Activated CD4-positive, alpha-beta T cell treated with anti-CD3 and anti-CD28 coated beads for 36 hours (primary cell): ENCODE measurements at regions not wholly inside any gene's neighbourhood (a gene's known extent, or its start where the extent isn't known, plus 50 kb on each side); places are given as distances from the start of the nearest gene placed in this dataset.

Source experiments
- ATAC-seq: fragments of 200-7000 bp; cut with Tn5 transposase; one replicate; pipeline ENCODE4 v1.10.0; 2021; ENCODE audit warnings: mild to moderate bottlenecking, moderate library complexity
- CTCF ChIA-PET: fragments of 350-600 bp; sonication (Branson Sonifier 250); formaldehyde crosslinking; loops from one replicate; lab custom pipeline; 2021; ENCODE audit warnings: antibody characterized with exemption; lab: Charles Lee
- POLR2A ChIA-PET: fragments of 350-600 bp; sonication (Branson Sonifier 250); formaldehyde crosslinking; loops from one replicate; lab custom pipeline; 2021; ENCODE audit warnings: antibody characterized with exemption, inconsistent platforms; lab: Charles Lee
- DNase-seq: peaks from one replicate; pipeline ENCODE4 v3.0.0-alpha.2; 2020
- H3K27ac Mint-ChIP-seq: one replicate; pipeline ENCODE4 v1.8.0; 2021; ENCODE audit warnings: mixed read lengths
- H3K27me3 Mint-ChIP-seq: one replicate; pipeline ENCODE4 v1.8.0; 2021; ENCODE audit warnings: mixed read lengths
- H3K36me3 Mint-ChIP-seq: one replicate; pipeline ENCODE4 v1.8.0; 2021; ENCODE audit warnings: low read depth, mixed read lengths
- H3K4me1 Mint-ChIP-seq: one replicate; pipeline ENCODE4 v1.8.0; 2021; ENCODE audit warnings: mixed read lengths
- H3K4me3 Mint-ChIP-seq: one replicate; pipeline ENCODE4 v1.8.0; 2021; ENCODE audit warnings: mild to moderate bottlenecking, moderate library complexity, mixed read lengths
- H3K9me3 Mint-ChIP-seq: one replicate; pipeline ENCODE4 v1.8.0; 2021; ENCODE audit warnings: low read depth, mixed read lengths
- intact Hi-C, 2 experiments: fragments of 100-400 bp; cut with DNase I in 1 of 2; cut with micrococcal nuclease in 1 of 2; formaldehyde crosslinking; loops; one replicate each; pipeline versions ENCODE4 v1.14.2 to v1.15.1; 2022 to 2024; cut with DNase I, micrococcal nuclease

DNA sequence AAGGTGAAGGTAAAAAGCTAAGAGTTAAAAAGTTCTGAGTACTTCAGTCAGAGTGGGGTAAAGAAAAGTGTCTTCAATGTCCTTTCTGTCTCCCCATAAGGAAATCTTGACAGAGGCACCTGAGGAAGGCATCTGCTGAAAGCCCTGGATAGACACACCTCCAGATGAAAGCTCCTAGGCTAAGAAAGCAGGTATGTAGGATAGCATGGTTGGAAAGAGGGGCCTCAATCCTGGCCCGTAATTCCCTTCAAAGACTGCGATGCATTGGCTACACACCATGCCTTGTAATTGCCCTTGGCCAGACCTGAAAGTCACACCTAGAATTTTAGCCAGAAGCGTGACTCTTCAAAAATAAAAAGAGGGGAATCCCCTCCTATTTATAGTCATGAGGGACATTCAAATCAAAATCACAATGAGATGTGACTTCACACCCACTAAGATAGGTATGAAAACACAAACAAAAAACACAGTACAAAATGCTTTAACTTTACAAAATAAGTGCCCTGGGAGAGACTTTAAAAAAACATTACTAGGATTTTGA lies 809.7 kb downstream of the IPMK start:
- no peaks in the 10 kb centered on the region for H3K4me1 Mint-ChIP-seq
- H3K36me3 Mint-ChIP-seq, result no peaks in the 10 kb centered on the region
- H3K4me3 Mint-ChIP-seq, result no peak overlapping the region
- no peaks in the 10 kb centered on the region for H3K27me3 Mint-ChIP-seq
- POLR2A ChIA-PET, result no interaction called here
- CTCF ChIA-PET, result no interaction called here
- DNase-seq (no peak), ATAC-seq (no peak)
- intact Hi-C loops, result no loop called here
- H3K9me3 Mint-ChIP-seq, result peaks cover 2% of the 10 kb centered on the region
- no peak overlapping the region for H3K27ac Mint-ChIP-seq

- Mint-ChIP-seq H3K4me1 (no peaks in the 10 kb centered on the region), H3K36me3 (no peaks in the 10 kb centered on the region), H3K4me3 (no peak overlapping the region), H3K27me3 (no peaks in the 10 kb centered on the region), H3K27ac (no peak overlapping the region), H3K9me3 (no peaks in the 10 kb centered on the region)
- CTCF ChIA-PET, result no interaction called here
- DNase-seq (no peak), ATAC-seq (no peak)
- POLR2A ChIA-PET, result no interaction called here
- intact Hi-C loops, result no loop called here
These were observed 837.3 kb downstream of the IPMK start for GRCh38 chr10:57430376-57430775.

- Mint-ChIP-seq H3K27me3 (no peaks in the 10 kb centered on the region), H3K4me1 (no peaks in the 10 kb centered on the region), H3K36me3 (no peaks in the 10 kb centered on the region), H3K4me3 (no peak overlapping the region), H3K27ac (no peak overlapping the region), H3K9me3 (peaks cover 2% of the 10 kb centered on the region)
- ChIA-PET CTCF (no interaction called here), POLR2A (no interaction called here)
- intact Hi-C loops, result no loop called here
- no peak for ATAC-seq
- DNase-seq, result no peak
These were observed 846.8 kb downstream of the IPMK start for GRCh38 chr10:57420881-57421280.

DNA sequence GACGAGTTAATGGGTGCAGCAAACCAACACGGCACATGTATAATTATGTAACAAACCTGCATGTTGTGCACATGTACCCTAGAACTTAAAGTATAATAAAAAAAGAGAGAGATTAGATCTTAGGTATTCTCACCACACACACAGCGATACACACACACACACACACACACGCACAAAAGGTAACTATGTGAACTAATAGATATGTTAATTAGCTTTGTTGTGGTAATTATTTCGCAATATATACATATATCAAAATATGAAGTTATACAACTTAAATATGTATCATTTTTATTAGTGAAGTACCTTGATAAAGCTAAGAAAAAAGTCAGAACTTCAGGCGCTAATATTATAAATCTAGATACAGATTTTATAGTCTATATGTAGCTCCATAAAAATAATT lies 849.2 kb downstream of the IPMK start:
- Mint-ChIP-seq H3K4me3 (no peak overlapping the region), H3K9me3 (peaks cover 2% of the 10 kb centered on the region), H3K4me1 (no peaks in the 10 kb centered on the region), H3K27me3 (no peaks in the 10 kb centered on the region), H3K36me3 (no peaks in the 10 kb centered on the region), H3K27ac (no peak overlapping the region)
- ChIA-PET POLR2A (no interaction called here), CTCF (no interaction called here)
- intact Hi-C loops, result no loop called here
- ATAC-seq (no peak), DNase-seq (no peak)

DNA sequence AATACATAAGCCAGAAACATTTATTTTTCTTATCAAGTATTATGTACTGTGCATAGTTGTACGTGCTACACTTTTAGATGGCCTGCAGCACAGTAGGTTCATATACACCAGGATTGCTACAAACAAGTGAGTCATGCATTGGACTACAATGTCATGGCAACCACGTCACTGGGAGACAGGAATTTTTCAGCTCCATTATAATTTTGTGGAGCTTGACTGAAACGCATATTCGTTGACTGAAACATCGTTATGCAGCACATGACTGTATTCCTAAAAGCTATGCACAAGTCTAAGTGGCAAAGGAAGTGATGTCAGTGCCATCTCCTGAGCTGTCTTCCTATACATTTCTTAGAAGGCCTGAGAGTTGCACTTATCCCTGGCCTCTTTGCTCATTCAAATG lies 871.8 kb downstream of the IPMK start:
- ChIA-PET CTCF (no interaction called here), POLR2A (no interaction called here)
- peaks cover 1% of the 10 kb centered on the region for H3K9me3 Mint-ChIP-seq
- no peaks in the 10 kb centered on the region for H3K36me3 Mint-ChIP-seq
- H3K4me3 Mint-ChIP-seq, result no peak overlapping the region
- no peak overlapping the region for H3K27ac Mint-ChIP-seq
- H3K27me3 Mint-ChIP-seq, result no peaks in the 10 kb centered on the region
- intact Hi-C loops, result no loop called here
- H3K4me1 Mint-ChIP-seq, result no peaks in the 10 kb centered on the region
- ATAC-seq, result no peak
- DNase-seq, result no peak

- Mint-ChIP-seq H3K27me3 (no peaks in the 10 kb centered on the region), H3K27ac (no peak overlapping the region), H3K4me3 (no peak overlapping the region), H3K4me1 (no peaks in the 10 kb centered on the region), H3K36me3 (no peaks in the 10 kb centered on the region), H3K9me3 (no peaks in the 10 kb centered on the region)
- ATAC-seq (no peak), DNase-seq (no peak)
- ChIA-PET POLR2A (no interaction called here), CTCF (interaction anchor here (0.7 kb wide), 1 partner anchor 106 kb away, joined by 3 read pairs; no protein-coding TSS in a partner anchor)
- intact Hi-C loops, result no loop called here
These were observed 900.3 kb downstream of the IPMK start for GRCh38 chr10:57367412-57367811.

GRCh38 chr10:57362811-57363210 lies 904.9 kb downstream of the IPMK start:
- intact Hi-C loops, result no loop called here
- DNase-seq, result no peak
- H3K27me3 Mint-ChIP-seq, result no peaks in the 10 kb centered on the region
- ChIA-PET CTCF (no interaction called here), POLR2A (no interaction called here)
- H3K4me3 Mint-ChIP-seq, result no peak overlapping the region
- no peaks in the 10 kb centered on the region for H3K4me1 Mint-ChIP-seq
- H3K36me3 Mint-ChIP-seq, result no peaks in the 10 kb centered on the region
- no peak overlapping the region for H3K27ac Mint-ChIP-seq
- ATAC-seq, result no peak
- peaks cover 1% of the 10 kb centered on the region for H3K9me3 Mint-ChIP-seq

- Mint-ChIP-seq H3K36me3 (no peaks in the 10 kb centered on the region), H3K27me3 (no peaks in the 10 kb centered on the region), H3K27ac (no peak overlapping the region), H3K4me1 (no peaks in the 10 kb centered on the region), H3K4me3 (no peak overlapping the region), H3K9me3 (peaks cover 6% of the 10 kb centered on the region)
- intact Hi-C loops, result no loop called here
- ChIA-PET CTCF (no interaction called here), POLR2A (no interaction called here)
- ATAC-seq (no peak), DNase-seq (no peak)
These were observed 914.2 kb downstream of the IPMK start for GRCh38 chr10:57353403-57354003.

DNA sequence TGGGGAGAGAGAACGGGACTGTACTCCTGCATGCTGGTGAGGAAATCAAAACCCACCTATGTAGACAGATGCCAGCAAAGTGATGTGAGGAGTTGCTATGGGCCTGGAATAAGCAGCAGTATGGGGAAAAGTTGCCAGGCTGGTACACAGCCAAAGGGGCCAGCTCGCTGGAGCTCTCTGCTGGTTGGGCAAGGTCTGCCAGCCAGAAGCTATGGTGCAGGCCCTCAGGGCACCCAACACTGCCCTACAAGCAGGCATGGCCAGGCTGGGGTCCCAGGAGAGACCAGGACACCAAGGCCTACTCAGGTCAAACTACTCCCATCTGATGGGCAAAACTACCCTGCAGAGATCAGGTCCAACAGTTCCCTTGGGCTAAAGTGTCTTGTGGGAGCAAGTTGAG lies 916.6 kb downstream of the IPMK start:
- no peak overlapping the region for H3K4me3 Mint-ChIP-seq
- CTCF ChIA-PET, result no interaction called here
- POLR2A ChIA-PET, result no interaction called here
- H3K9me3 Mint-ChIP-seq, result peaks cover 6% of the 10 kb centered on the region
- intact Hi-C loops, result no loop called here
- DNase-seq (no peak), ATAC-seq (no peak)
- no peaks in the 10 kb centered on the region for H3K4me1 Mint-ChIP-seq
- no peaks in the 10 kb centered on the region for H3K27me3 Mint-ChIP-seq
- H3K36me3 Mint-ChIP-seq, result no peaks in the 10 kb centered on the region
- H3K27ac Mint-ChIP-seq, result no peak overlapping the region

- no peak overlapping the region for H3K4me3 Mint-ChIP-seq
- no peaks in the 10 kb centered on the region for H3K36me3 Mint-ChIP-seq
- CTCF ChIA-PET, result interaction anchor here (0.8 to 1.6 kb wide), 3 partner anchors 317 to 811 kb away, joined by 3 to 7 read pairs (median 4); no protein-coding TSS in a partner anchor
- POLR2A ChIA-PET, result no interaction called here
- no peaks in the 10 kb centered on the region for H3K4me1 Mint-ChIP-seq
- ATAC-seq (no peak), DNase-seq (no peak)
- intact Hi-C loops, result no loop called here
- H3K27ac Mint-ChIP-seq, result no peak overlapping the region
- peaks cover 8% of the 10 kb centered on the region for H3K9me3 Mint-ChIP-seq
- H3K27me3 Mint-ChIP-seq, result no peaks in the 10 kb centered on the region
These were observed 926.4 kb downstream of the IPMK start for GRCh38 chr10:57341294-57341693.

DNA sequence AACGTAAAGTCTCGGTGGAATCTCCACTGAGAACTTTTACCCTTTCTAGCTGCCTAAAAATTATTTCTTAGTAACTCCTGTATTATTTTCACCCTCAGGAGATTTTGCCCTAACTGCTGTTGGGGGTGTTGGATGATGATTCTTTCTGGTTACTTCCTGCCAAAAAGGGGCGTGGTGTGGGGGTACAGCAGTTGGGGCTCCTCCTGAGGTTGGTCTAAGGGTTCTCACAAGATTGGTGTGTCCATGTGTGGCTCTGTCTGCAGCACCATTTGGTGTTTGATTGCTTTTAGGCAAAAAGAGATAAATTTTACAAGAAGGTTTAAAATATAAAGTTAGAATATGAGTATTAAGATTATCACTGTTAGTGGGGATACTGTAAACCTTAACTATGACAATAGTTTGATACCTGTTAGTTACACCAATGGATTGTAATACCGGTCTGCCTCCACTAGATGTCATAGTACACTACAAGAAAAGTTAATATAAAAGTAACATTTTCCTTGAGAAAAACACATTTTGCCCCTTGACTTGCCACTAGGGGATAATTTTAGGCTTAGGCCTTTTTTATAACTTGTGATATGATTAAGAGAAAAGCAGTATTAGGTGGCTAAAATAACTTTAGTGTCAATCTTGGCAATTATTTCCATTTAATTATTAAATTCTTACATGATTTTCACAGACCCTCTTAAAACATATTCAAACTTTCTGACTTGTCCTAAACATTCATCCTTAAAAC lies 928.7 kb downstream of the IPMK start:
- CTCF ChIA-PET, result interaction anchor here (1.3 to 1.5 kb wide), 2 partner anchors 318 to 812 kb away, joined by 5 read pairs; no protein-coding TSS in a partner anchor
- DNase-seq (no peak), ATAC-seq (no peak)
- Mint-ChIP-seq H3K4me3 (no peak overlapping the region), H3K36me3 (no peaks in the 10 kb centered on the region), H3K9me3 (peaks cover 3% of the 10 kb centered on the region), H3K27ac (no peak overlapping the region), H3K4me1 (no peaks in the 10 kb centered on the region), H3K27me3 (no peaks in the 10 kb centered on the region)
- POLR2A ChIA-PET, result no interaction called here
- intact Hi-C loops, result loop anchor here (1.0 to 10.0 kb wide), 6 partner anchors 318 to 953 kb away; no protein-coding TSS in a partner anchor

DNA sequence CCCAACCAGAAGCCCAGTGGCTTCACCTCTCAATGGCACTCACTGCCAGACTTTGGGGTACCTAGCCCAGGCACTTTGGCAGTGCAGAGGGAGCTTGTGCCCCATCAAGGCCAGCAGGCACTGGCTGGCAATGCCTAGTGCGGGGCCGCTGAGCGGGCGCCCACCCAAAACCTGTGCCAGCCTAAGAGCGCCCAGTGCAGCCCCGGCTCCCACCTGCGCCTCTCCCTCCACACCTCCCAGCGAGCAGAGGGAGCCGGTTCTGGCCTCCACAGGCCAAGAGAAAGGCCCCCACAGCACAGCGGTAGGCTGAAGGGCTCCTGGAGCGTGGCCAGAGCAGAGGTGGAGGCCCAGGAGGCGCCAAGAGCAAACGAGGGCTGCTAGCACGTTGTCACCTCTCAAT lies 930.8 kb downstream of the IPMK start:
- no peaks in the 10 kb centered on the region for H3K27me3 Mint-ChIP-seq
- POLR2A ChIA-PET, result no interaction called here
- H3K27ac Mint-ChIP-seq, result no peak overlapping the region
- no peaks in the 10 kb centered on the region for H3K9me3 Mint-ChIP-seq
- intact Hi-C loops, result loop anchor here (5.0 to 10.0 kb wide), 3 partner anchors 728 to 955 kb away; no protein-coding TSS in a partner anchor
- DNase-seq (no peak), ATAC-seq (no peak)
- no peak overlapping the region for H3K4me3 Mint-ChIP-seq
- H3K4me1 Mint-ChIP-seq, result no peaks in the 10 kb centered on the region
- CTCF ChIA-PET, result interaction anchor here (1.3 kb wide), 1 partner anchor 18 kb away, joined by 3 read pairs; no protein-coding TSS in a partner anchor
- no peaks in the 10 kb centered on the region for H3K36me3 Mint-ChIP-seq
